NCI-H748 (cell line): ENCODE measurements at regions not wholly inside any gene's neighbourhood (a gene's known extent, or its start where the extent isn't known, plus 50 kb on each side); places are given as distances from the start of the nearest gene placed in this dataset.

Source experiments
- DNase-seq: peaks from one replicate; lab custom pipeline; 2025; ENCODE audit not compliant: unreplicated experiment; lab: John Stamatoyannopoulos, UW

- no peak for DNase-seq
These were observed 51.9 kb upstream of the PICALM start for GRCh38 chr11:86120807-86121206.

GRCh38 chr11:86119906-86120305, 51.0 kb upstream of the PICALM start:
- no peak for DNase-seq

DNA sequence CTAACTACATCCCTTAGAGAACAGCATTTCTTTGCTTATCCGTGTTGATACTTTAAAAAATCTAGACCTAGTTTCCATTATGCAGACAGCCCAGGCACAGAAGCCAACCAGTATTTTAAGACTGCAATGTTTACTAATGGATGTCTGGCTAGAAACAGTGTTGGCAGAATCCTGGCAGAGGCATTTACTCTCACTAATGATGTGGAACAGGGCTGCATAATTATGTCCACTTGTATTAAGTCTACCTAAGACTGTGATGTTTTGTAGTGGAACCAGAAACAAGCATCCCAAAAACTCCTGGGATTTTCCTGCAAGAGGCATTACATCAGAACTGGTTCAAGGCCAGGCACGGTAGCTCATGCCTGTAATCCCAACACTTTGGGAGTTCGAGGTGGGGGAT, 50.2 kb upstream of the PICALM start:
- no peak for DNase-seq
